HG03432 (cell line): ENCODE measurements at regions not wholly inside any gene's neighbourhood (a gene's known extent, or its start where the extent isn't known, plus 50 kb on each side); places are given as distances from the start of the nearest gene placed in this dataset.

Experiments used
- ATAC-seq: cut with Tn5 transposase; IDR thresholded peaks from one replicate; pipeline ENCODE4 v1.9.1; 2021; ENCODE audit warnings: mild to moderate bottlenecking, moderate library complexity; ENCODE audit not compliant: unreplicated experiment

DNA sequence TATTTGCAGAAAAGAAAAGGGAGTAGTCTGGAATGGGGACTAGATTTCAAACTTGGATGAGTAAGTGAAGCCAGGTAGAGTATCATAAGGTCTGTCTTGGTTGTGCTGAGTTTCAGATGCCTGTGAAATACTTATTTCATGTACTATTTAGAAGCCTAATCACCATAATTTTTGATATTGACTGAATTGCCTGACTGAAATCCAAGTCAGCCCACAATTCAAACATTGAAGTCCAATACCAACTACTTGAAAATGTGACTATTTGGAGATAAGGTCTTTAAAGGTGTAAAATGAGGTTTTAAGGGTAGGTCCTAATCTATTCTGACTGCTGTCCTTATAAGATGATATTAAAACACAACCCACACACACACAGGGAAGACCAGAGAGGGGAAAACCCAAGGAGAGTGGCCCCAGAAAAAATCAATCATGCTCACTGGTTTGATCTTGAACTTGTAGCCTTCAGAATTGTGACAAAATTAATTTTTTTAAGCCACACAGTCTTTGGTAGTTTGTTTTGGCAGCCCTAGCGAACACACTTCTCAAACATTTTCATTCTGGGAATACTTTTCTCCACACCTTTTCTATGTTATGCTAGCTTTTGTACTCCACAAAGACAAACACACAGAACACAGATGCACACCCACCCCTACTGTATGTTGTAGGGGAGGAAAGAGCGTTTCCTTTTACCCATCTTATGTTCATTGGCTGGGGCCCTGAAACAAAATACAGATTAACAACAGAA is 126.3 kb downstream of the HFE start:
- ATAC-seq, result no peak

DNA sequence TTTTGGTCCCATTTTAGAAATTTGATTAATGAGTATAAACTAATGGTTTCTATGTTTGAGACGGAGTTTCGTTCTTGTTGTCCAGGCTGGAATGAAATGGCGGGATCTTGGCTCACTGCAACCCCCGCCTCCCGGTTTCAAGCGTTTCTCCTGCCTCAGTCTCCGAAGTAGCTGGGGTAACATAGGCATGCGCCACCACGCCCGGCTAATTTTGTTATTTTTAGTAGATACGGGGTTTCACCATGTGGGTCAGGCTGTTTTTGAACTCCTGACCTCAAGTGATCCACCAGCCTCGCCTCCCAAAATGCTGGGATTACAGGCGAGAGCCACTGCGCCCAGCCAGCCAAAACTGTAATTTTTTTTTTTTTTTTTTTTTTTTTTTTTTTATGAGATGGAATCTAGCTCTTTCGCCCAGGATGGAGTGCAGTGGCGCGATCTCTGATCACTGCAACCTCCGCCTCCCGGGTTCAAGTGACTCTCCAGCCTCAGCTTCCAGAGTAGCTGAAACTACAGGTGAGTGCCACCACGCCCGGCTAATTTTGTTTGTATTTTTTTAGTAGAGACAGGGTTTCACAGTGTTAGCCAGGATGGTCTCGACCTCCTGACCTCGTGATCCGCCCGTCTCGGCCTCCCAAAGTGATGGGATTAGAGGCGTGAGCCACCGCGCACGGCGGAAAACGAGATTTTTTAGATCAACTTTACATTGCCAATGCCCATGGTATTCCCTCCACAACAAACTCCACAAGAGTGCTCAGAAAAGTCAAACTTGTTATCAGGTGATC is 127.8 kb downstream of the HFE start:
- no peak for ATAC-seq

DNA sequence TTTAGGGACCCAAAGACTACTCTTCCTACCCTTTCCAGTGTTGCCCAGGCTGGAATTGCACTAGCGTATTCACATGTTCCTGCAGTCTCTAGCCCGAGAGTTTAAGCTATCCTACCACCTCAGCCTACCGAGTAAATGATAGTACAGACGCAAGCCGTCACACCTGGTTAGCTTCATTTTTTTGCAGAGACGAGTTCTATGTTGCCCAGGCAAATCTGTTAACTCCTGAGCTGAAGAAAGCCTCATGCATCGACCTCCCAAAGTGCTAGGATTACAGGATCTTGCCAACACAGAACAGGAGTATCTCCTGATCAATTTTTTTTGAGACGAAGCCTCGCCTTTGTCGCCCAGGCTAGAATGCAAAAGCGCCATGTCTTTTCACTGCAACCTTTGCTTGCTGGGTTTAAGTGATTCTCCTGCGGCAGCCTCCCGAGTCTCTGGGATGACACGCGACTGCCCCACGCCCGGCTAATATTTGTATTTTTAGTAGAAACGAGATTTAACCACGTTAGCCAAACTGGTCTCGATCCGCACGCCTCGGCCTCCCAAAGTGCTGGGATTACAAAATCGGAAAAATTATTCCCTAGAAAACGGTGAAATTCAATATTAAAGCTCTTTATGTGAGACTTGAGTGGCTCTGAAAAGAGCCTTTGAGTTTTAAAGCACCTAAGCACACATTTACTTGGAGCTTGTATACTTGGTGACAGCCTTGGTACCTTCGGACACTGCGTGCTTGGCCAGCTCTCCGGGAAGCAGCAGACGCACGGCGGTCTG is 128.5 kb downstream of the HFE start:
- ATAC-seq, result no peak

DNA sequence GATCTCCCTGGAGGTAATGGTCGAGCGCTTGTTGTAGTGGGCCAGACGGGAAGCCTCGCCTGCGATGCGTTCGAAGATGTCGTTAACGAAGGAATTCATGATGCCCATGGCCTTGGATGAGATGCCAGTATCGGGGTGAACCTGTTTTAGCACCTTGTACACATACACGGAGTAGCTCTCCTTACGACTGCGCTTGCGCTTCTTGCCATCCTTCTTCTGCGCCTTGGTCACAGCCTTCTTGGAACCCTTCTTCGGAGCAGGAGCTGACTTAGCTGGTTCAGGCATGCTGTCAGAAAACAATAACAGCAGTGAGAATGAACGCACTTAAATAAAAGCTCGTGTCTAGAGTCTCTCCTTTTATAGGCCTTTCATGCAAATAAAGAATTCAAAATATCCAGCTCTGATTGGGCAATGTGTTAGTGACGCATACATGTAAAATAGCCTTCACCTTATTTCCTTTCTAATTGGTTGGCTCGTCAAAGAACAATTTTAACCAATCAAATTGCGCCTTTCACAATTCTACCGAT is 129.2 kb downstream of the HFE start:
- ATAC-seq, result peak; percentile 76

DNA sequence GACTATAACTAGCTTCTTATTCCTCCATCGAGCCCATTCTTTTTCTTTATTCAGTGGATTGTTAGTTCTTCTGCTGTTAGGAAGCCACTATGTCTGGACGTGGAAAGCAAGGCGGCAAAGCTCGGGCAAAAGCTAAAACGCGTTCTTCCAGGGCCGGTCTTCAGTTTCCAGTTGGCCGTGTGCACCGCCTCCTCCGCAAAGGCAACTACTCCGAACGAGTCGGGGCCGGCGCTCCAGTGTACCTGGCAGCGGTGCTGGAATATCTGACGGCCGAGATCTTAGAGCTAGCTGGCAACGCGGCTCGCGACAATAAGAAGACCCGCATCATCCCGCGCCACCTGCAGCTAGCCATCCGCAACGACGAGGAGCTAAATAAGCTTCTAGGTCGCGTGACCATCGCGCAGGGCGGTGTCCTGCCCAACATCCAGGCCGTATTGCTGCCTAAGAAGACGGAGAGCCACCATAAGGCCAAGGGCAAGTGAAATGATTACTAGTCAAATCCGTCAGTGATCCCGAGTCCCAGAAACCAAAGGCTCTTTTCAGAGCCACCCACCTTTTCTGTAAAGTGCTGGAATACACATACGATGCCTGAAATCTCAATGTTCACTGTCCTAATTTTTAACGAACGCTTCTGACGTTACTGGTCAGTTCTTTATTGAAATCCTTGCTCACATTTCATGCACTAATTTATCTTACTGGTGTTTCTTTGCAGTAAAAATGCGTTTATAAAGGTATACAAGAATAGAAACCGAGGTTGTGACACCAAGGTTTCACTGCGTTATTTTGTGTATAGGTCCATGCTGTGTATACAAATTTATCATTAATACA is 129.9 kb downstream of the HFE start:
- ATAC-seq, result peak; percentile 49

DNA sequence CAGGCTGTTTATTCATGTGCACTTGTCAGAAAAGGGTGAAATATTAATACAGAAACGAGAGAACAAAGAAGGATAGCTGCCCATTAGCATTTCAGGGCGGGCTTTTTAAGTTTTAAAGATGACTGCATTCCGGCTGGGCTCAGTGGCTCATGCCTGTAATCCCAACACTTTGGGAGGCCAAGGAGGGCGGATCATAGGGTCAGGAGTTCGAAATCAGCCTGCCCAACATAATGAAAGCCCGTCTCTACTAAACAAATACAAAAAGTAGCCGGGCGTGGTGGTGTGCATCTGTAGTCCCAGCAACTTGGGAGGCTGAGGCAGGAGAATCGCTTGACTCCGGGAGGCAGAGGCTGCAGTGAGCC is 130.5 kb downstream of the HFE start:
- no peak for ATAC-seq

DNA sequence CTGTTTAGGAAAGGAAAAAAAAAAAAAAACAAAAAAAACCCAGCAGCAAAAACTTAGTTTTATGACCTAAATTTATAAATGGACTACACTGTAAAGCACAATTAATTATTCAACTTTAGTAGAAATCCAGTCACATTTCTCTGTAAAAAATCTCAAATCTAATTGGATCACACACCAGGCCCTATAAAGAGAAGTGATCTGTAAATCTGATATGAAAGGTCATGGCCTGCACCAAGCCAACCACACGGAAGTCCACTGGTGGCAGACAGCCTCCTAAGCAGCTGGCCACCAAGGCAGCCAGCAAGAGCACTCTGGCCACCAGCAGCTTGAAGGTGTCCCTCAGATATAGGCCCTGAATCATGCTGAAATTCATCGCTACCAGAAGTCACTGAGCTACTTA is 131.6 kb downstream of the HFE start:
- ATAC-seq, result no peak

DNA sequence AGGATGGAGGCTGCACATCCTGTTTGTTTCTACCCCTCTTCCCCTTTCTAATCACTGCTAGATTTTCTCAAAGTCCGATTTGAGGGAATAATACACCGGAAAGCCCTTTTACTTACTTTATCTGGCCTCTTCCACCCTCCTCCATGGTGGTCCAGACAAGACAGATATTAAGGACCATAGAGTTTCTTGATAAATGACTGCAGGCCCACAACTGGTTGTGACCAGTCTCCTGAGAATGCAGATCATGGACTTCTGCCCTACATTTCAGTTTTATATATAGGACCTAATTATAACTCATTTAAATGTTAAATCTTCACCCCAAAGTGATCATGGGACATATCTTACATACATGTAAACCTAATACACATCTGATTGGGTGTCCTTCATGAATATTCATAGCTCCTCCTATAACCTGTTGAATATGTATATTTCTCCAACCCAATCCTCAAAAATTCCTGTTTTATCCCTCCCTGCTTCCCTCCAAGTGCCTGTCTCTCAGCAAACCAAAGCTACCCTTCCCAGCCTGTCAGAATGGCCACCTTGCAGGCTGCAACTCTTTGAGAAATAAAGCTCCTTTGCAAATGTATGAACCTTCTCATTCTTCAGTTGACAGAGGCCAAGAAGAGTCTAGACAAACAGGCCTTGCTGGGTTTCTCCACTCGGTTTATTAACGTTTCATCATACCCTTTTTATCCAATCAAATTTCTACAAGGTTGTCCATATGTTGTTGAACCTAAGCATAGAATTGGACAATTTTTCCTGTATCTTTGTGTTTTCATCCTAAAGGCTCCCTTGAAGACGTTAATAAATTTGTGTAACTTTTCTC is 133.1 kb downstream of the HFE start:
- no peak for ATAC-seq

DNA sequence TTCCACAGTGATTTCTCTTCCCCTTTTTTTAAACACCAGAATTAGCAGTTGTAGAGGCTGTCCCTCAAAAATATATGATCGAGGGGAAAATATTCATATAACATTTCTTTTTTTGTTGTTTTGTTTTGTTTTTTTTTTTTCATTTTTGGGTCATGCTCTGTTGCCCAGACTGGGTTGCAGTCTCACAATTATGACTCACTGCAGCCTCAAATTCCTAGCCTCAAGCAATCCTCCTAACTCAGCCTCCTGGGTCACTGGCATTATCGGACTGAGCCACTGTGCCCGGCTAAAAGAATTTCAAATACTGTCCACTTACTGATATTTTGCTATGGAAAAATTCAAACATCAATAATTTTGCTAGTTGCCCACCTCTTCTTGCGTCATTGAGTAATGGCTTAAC is 134.0 kb downstream of the HFE start:
- no peak for ATAC-seq

DNA sequence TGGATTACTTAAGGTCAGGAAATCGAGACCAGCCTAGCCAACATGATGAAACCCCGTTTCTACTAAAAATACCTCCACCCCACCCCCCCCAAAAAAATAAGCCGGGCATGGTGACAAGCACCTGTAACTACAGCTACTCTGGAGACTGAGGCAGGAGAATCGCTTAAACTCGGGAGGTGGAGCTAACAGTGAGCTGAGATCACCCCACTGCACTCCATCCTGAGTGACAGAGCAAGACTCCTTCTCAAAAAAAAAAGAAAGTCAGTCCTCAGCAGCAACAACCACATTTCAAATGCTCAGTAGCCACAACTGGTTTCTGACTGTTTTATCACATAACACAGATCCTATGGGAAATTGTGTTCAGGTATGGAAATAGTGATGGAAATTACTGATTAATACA is 135.3 kb downstream of the HFE start:
- no peak for ATAC-seq

DNA sequence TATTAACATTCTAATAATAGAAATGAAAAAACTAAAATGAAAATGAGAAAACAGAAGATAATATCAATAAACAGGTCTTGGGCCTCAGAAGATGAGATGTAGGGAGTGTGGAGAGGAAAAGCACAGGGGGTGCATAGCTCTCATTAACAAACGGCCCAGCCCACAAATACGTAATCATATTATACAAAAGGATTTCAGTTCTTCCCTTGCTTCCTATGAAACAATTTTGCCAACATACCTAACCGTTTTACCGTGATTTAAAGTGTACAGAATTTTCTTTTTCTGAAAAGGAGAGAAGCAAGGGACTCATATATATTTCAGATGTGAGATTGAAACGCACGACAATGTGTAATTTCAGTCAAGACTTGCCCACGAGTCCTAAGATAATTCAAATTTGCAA is 136.0 kb downstream of the HFE start:
- no peak for ATAC-seq

DNA sequence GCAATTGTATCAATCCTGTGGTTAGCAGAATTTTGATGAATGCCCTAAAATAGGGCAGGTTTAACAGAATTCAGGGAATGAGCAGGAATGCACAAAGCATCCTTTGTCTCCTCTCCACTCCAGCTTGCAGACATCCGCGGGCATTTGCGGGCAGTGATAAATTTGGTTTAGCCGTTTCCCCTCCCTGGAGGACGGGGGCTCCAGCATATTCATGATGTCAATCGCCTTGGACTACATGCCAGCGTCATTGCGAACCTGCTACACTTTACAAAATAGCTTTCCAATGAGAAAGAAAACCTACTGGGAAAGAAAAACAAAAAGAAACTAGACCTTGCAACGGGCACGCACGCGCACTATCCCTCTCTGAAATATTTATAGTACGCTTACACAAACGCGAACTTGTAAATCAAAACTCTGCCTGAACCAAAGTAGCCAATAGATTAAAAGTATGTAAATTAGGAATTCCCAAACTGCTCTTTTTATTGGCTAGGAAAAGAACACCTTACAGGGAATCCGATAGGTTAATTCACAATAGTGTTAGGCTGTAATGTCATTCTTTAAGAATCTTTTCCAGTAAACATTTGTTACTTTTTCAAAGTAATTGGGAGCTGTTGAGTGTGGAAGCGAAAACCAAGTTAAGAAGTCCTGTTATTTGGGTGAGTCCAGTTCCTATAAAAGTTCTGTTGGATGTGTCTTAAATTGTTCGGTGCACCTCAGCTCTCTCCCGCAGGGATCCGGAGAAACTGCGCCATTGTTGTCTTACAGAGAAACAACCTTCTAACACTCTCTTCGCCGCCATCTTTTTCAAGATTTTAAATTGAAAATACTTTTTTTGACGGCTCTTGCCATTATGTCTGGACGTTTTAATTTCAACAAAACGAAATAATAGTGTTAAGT is 136.7 kb downstream of the HFE start:
- ATAC-seq, result peak; percentile 62

DNA sequence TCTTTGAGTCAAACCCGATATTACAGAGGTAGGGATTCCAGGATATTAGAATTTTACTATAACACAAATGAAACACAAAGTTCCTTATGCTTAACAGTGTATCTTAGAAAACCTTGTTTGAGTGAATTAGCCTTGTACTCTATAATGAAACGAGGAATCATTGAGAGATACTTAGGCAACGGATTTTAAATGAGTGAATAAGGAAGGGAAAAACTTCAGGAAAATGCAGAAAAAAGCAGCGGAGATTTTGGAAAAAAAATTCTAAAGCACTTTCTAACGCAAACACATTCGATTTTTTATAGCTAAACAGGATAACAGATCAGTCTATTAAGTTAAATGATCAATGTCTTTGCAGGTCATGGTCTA is 137.3 kb downstream of the HFE start:
- ATAC-seq, result no peak

DNA sequence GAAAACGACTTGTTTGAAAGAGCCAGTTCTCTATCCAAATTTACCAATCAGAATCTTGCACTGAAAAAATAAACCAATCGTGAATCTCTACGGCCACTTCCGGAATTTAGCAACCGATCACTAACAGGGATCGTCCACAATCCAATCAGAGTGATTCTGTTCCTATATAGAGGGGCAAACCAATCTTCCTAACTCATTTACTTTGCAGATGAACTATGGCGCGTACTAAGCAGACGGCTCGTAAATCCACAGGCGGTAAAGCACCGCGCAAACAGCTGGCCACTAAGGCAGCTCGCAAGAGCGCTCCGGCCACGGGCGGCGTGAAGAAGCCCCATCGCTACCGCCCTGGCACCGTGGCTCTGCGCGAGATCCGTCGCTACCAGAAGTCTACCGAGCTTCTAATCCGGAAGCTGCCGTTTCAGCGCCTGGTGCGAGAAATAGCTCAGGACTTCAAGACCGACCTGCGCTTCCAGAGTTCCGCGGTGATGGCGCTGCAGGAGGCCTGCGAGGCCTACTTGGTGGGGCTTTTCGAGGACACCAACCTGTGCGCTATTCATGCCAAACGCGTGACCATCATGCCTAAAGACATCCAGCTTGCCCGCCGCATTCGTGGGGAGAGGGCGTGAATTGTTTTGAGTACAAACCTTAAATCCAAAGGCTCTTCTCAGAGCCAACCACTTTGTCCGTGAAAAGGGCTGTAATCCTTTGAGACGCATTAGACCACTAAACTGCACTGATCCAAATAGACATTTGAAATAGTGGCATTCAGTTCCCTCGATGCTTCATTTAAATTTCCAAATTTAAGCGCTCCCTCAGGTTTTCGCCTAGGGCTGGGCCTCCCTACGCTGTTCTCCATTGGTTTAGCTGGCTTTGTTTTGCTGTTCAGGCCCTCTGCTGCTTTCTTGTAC is 138.0 kb downstream of the HFE start:
- no peak for ATAC-seq

DNA sequence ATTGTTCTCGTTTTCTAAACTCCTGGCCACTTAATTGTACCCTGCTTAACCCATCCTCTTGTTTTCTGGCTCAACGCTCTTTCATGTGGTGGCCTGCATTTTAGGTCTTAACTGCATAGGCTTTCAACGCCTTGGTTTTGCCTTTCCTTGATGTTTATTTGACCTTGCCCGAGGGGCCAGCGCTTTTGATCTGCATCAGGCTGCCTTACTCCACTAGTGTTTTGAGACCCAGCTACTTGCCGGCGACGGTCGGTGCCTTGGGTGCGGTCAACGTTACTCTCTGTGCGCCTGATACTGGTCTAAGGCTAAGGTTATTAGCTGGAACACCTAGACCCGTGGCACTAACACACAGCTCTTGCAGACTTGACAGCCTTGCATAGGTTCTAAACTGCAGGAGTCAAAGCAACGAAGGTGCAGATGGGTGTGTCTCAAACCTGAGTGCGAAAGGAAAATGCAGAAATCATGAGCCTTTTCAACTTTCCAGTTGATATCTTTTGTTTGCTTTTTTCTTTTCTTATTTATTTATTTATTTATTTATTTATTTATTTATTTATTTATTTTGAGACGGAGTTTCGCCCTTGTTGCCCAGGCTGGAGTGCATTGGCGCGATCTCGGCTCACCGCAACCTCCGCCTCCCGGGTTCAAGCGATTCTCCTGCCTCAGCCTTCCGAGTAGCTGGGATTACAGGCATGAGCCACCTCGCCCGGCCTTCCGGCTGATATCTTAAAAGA is 138.8 kb downstream of the HFE start:
- no peak for ATAC-seq

DNA sequence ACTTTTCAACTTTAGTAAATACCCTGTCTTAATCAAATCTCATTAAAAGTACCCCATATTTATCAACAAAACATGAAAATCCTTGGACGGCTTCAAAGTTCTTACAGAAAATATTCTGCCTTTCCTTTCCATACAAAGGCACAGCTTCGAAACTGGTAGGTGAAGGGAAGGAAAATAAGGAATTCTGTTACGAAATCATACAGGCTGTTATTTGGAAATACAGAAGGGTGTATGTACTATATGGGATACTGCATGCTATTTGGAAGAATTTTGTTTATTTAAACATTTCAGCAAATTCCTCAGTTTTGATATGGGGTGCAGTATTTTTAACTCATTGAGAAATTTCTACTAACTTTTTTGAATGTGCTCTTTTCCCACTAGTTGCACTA is 138.4 kb upstream of the BTN3A2 start:
- ATAC-seq, result no peak

DNA sequence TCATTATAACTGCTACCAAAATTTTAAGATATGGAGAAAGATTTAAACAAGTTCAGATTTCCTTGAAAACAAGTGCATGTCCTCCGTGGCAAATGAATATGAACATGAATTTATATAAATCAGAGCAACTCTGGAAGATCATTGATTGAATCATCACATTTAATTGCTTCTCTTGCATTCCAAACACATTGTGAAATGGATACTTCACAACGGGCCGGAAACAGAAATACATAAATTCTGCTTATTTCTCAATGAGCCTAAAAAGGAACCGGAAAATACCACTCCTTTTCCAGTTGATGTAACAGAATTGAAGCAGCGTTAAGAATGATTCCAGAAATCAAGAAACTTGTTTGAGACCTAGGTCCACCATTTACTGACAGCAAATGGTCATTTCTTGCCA is 134.6 kb upstream of the BTN3A2 start:
- no peak for ATAC-seq
